ENCODE measurements at regions not wholly inside any gene's neighbourhood (a gene's known extent, or its start where the extent isn't known, plus 50 kb on each side); places are given as distances from the start of the nearest gene placed in this dataset.

DNA sequence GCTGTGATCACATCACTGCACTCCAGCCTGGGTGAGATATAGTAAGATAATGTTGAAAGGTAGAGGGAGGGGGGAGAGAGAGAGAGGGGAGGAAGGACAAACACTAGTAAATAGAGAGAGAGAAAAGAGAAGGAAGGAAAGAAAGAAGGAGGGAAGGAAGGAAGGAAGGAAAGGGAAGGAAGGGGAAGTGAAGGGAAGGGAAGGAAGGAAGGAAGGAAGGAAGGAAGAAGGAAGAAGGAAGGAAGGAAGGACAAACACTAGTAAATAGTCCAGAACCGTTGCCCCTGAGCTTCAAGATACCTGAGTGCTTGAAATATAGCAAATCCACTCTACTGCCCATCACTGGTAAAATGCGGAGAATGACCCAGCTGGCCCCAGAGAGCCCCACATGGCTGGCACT, 156.5 kb upstream of the ZNF507 start:
- DNase-seq (ENCODE audit: low read depth, low spot score), result no peak
- Histone ChIP-seq H3K9ac (ENCODE audit: insufficient read length, low read depth) (no peak overlapping the region), H3K4me3 (ENCODE audit: insufficient read length, low read depth) (no peak overlapping the region), H3K36me3 (ENCODE audit: insufficient read depth, insufficient read length, low read length) (no peaks in the 10 kb centered on the region), H3K9me3 (ENCODE audit: insufficient read depth, low read length) (no peaks in the 10 kb centered on the region), H3K27me3 (ENCODE audit: insufficient read depth, insufficient read length) (no peaks in the 10 kb centered on the region), H3K4me1 (ENCODE audit: insufficient read depth, insufficient read length) (no peaks in the 10 kb centered on the region)
- TF ChIP-seq YY1 (IDR thresholded peaks at IDR 0.05; ENCODE audit: insufficient read depth, insufficient read length), result no peak
- no peak for TF ChIP-seq ZNF274 (IDR thresholded peaks at IDR 0.05; ENCODE audit: low read depth, low read length)
- no peak for TF ChIP-seq SUZ12 (IDR thresholded peaks at IDR 0.05; ENCODE audit: extremely low read depth, insufficient read depth, insufficient read length)

GRCh38 chr19:32189956-32190706, 155.3 kb upstream of the ZNF507 start:
- no peak overlapping the region for H3K4me3 ChIP-seq (ENCODE audit: insufficient read length, low read depth)
- no peaks in the 10 kb centered on the region for H3K27me3 ChIP-seq (ENCODE audit: insufficient read depth, insufficient read length)
- H3K4me1 ChIP-seq (ENCODE audit: insufficient read depth, insufficient read length), result no peaks in the 10 kb centered on the region
- H3K9me3 ChIP-seq (ENCODE audit: insufficient read depth, low read length), result no peaks in the 10 kb centered on the region
- TF ChIP-seq ZNF274 (IDR thresholded peaks at IDR 0.05; ENCODE audit: low read depth, low read length) (no peak), YY1 (IDR thresholded peaks at IDR 0.05; ENCODE audit: insufficient read depth, insufficient read length) (no peak), SUZ12 (IDR thresholded peaks at IDR 0.05; ENCODE audit: extremely low read depth, insufficient read depth, insufficient read length) (no peak)
- no peak overlapping the region for H3K9ac ChIP-seq (ENCODE audit: insufficient read length, low read depth)
- no peak for DNase-seq (ENCODE audit: low read depth, low spot score)
- H3K36me3 ChIP-seq (ENCODE audit: insufficient read depth, insufficient read length, low read length), result no peaks in the 10 kb centered on the region

- no peak overlapping the region for H3K4me3 ChIP-seq (ENCODE audit: insufficient read length, low read depth)
- no peaks in the 10 kb centered on the region for H3K9me3 ChIP-seq (ENCODE audit: insufficient read depth, low read length)
- no peak overlapping the region for H3K9ac ChIP-seq (ENCODE audit: insufficient read length, low read depth)
- no peaks in the 10 kb centered on the region for H3K27me3 ChIP-seq (ENCODE audit: insufficient read depth, insufficient read length)
- no peaks in the 10 kb centered on the region for H3K4me1 ChIP-seq (ENCODE audit: insufficient read depth, insufficient read length)
- TF ChIP-seq YY1 (IDR thresholded peaks at IDR 0.05; ENCODE audit: insufficient read depth, insufficient read length) (no peak), SUZ12 (IDR thresholded peaks at IDR 0.05; ENCODE audit: extremely low read depth, insufficient read depth, insufficient read length) (no peak), ZNF274 (IDR thresholded peaks at IDR 0.05; ENCODE audit: low read depth, low read length) (no peak)
- no peaks in the 10 kb centered on the region for H3K36me3 ChIP-seq (ENCODE audit: insufficient read depth, insufficient read length, low read length)
- no peak for DNase-seq (ENCODE audit: low read depth, low spot score)
Measured at GRCh38 chr19:32191921-32192320, 153.5 kb upstream of the ZNF507 start.

- Histone ChIP-seq H3K4me1 (ENCODE audit: insufficient read depth, insufficient read length) (no peaks in the 10 kb centered on the region), H3K36me3 (ENCODE audit: insufficient read depth, insufficient read length, low read length) (no peaks in the 10 kb centered on the region), H3K9me3 (ENCODE audit: insufficient read depth, low read length) (no peaks in the 10 kb centered on the region), H3K27me3 (ENCODE audit: insufficient read depth, insufficient read length) (no peaks in the 10 kb centered on the region), H3K9ac (ENCODE audit: insufficient read length, low read depth) (no peak overlapping the region), H3K4me3 (ENCODE audit: insufficient read length, low read depth) (no peak overlapping the region)
- no peak for DNase-seq (ENCODE audit: low read depth, low spot score)
- TF ChIP-seq SUZ12 (IDR thresholded peaks at IDR 0.05; ENCODE audit: extremely low read depth, insufficient read depth, insufficient read length) (no peak), YY1 (IDR thresholded peaks at IDR 0.05; ENCODE audit: insufficient read depth, insufficient read length) (no peak), ZNF274 (IDR thresholded peaks at IDR 0.05; ENCODE audit: low read depth, low read length) (no peak)
Measured at GRCh38 chr19:32195706-32196610, 149.5 kb upstream of the ZNF507 start.

- Histone ChIP-seq H3K4me1 (ENCODE audit: insufficient read depth, insufficient read length) (no peaks in the 10 kb centered on the region), H3K9me3 (ENCODE audit: insufficient read depth, low read length) (no peaks in the 10 kb centered on the region), H3K4me3 (ENCODE audit: insufficient read length, low read depth) (no peak overlapping the region), H3K27me3 (ENCODE audit: insufficient read depth, insufficient read length) (no peaks in the 10 kb centered on the region), H3K9ac (ENCODE audit: insufficient read length, low read depth) (no peak overlapping the region), H3K36me3 (ENCODE audit: insufficient read depth, insufficient read length, low read length) (no peaks in the 10 kb centered on the region)
- DNase-seq (ENCODE audit: low read depth, low spot score), result no peak
- no peak for TF ChIP-seq YY1 (IDR thresholded peaks at IDR 0.05; ENCODE audit: insufficient read depth, insufficient read length)
- no peak for TF ChIP-seq ZNF274 (IDR thresholded peaks at IDR 0.05; ENCODE audit: low read depth, low read length)
- TF ChIP-seq SUZ12 (IDR thresholded peaks at IDR 0.05; ENCODE audit: extremely low read depth, insufficient read depth, insufficient read length), result no peak
Measured at GRCh38 chr19:32196690-32197420, 148.6 kb upstream of the ZNF507 start.

GRCh38 chr19:32197896-32198882, 147.2 kb upstream of the ZNF507 start:
- no peaks in the 10 kb centered on the region for H3K9me3 ChIP-seq (ENCODE audit: insufficient read depth, low read length)
- no peak overlapping the region for H3K9ac ChIP-seq (ENCODE audit: insufficient read length, low read depth)
- no peak overlapping the region for H3K4me3 ChIP-seq (ENCODE audit: insufficient read length, low read depth)
- no peak for DNase-seq (ENCODE audit: low read depth, low spot score)
- no peaks in the 10 kb centered on the region for H3K4me1 ChIP-seq (ENCODE audit: insufficient read depth, insufficient read length)
- no peaks in the 10 kb centered on the region for H3K36me3 ChIP-seq (ENCODE audit: insufficient read depth, insufficient read length, low read length)
- H3K27me3 ChIP-seq (ENCODE audit: insufficient read depth, insufficient read length), result no peaks in the 10 kb centered on the region
- TF ChIP-seq ZNF274 (IDR thresholded peaks at IDR 0.05; ENCODE audit: low read depth, low read length) (no peak), SUZ12 (IDR thresholded peaks at IDR 0.05; ENCODE audit: extremely low read depth, insufficient read depth, insufficient read length) (no peak), YY1 (IDR thresholded peaks at IDR 0.05; ENCODE audit: insufficient read depth, insufficient read length) (no peak)
